ENCODE measurements at regions not wholly inside any gene's neighbourhood (a gene's known extent, or its start where the extent isn't known, plus 50 kb on each side); places are given as distances from the start of the nearest gene placed in this dataset.

GRCh38 chr9:99555792-99556191 lies 265.9 kb upstream of the NR4A3 start:
- no peak overlapping the region for H3K14ac ChIP-seq (ENCODE audit: insufficient read depth, low read length)
- H2BK15ac ChIP-seq (ENCODE audit: low read depth, low read length), result no peak overlapping the region
- no peak overlapping the region for H3K9ac ChIP-seq (ENCODE audit: extremely low read depth, insufficient read length, low read length)
- no peaks in the 10 kb centered on the region for H3K79me1 ChIP-seq (ENCODE audit: insufficient read depth, low read depth, low read length, poor library complexity, severe bottlenecking)
- H3K4ac ChIP-seq (ENCODE audit: low read depth, low read length), result no peak overlapping the region
- H3K23ac ChIP-seq (ENCODE audit: insufficient read length, low read depth, low read length), result no peak overlapping the region
- H3K27me3 Mint-ChIP-seq (ENCODE audit: low read depth), result peaks cover 2% of the 10 kb centered on the region; the same call in 1 of the 2 replicates
- H2BK120ac ChIP-seq (ENCODE audit: low read depth, low read length, poor library complexity, severe bottlenecking), result no peak overlapping the region
- no CpG with 5 or more reads among the region's 4 CpGs for WGBS (ENCODE audit: extremely low coverage, insufficient read length, low lambda C conversion rate)
- peaks cover 0 to 5% (median 0%) of the 10 kb centered on the region in 3 experiments; a peak in 1 of 7 replicates for H3K36me3 Mint-ChIP-seq (ENCODE audit: insufficient read depth in 1 of 3, low read depth in 3 of 3)
- no peak overlapping the region for H4K5ac ChIP-seq (ENCODE audit: insufficient read length, low read depth, low read length)
- H3K27ac Mint-ChIP-seq, result no peak overlapping the region
- no peak overlapping the region for H2BK20ac ChIP-seq (ENCODE audit: low read depth, low read length, poor library complexity, severe bottlenecking)
- peaks cover 0 to 10% of the 10 kb centered on the region in 2 experiments; a peak in 2 of 4 replicates for H3K4me1 Mint-ChIP-seq
- H3K56ac ChIP-seq (ENCODE audit: insufficient read length, low read depth, low read length), result no peak overlapping the region
- H3K4me3 Mint-ChIP-seq, result no peak overlapping the region
- H3K9me3 ChIP-seq (ENCODE audit: control insufficient read depth, low read depth, low read length), result no peaks in the 10 kb centered on the region
- no peak overlapping the region for H4K8ac ChIP-seq (replicated peaks; ENCODE audit: insufficient read length, low read depth, low read length)
- H3T11ph ChIP-seq (ENCODE audit: low read length), result no peak overlapping the region
- no peak overlapping the region for H3K4me2 ChIP-seq (ENCODE audit: insufficient read depth, insufficient read length, low read length)
- TF ChIP-seq CTCF (conservative IDR thresholded peaks at IDR 0.05), result no peak
- no peak overlapping the region for H4K91ac ChIP-seq (ENCODE audit: insufficient read length, low read depth, low read length)
- H3K27me3 ChIP-seq (ENCODE audit: insufficient read depth, low read length), result no peaks in the 10 kb centered on the region
- no peak overlapping the region for H2BK12ac ChIP-seq (ENCODE audit: insufficient read length, low read depth, low read length)
- no peaks in the 10 kb centered on the region for H3K4me1 ChIP-seq (ENCODE audit: insufficient read depth, low read length)
- H4K20me1 ChIP-seq (ENCODE audit: control insufficient read depth, insufficient read depth, insufficient read length), result no peaks in the 10 kb centered on the region
- no peaks in the 10 kb centered on the region for H3K79me2 ChIP-seq (ENCODE audit: insufficient read depth, low read length)
- H3K27ac ChIP-seq (ENCODE audit: insufficient read length, low read depth, low read length), result no peak overlapping the region
- H2AFZ ChIP-seq (ENCODE audit: low read length), result no peak overlapping the region
- H3K9me3 Mint-ChIP-seq, result 0 out of 5 replicates have a peak, but pooled peaks cover 0 to 3% of the 10 kb centered on the region in 2 experiments
- DNase-seq, result no peak
- H3K23me2 ChIP-seq (ENCODE audit: insufficient read length, low read depth, low read length, poor library complexity, severe bottlenecking), result no peaks in the 10 kb centered on the region
- no peak overlapping the region for H2AK5ac ChIP-seq (ENCODE audit: insufficient read length, low read length)
- H3K18ac ChIP-seq (ENCODE audit: insufficient read length, low read depth, low read length), result no peak overlapping the region
- no peak overlapping the region for H2BK5ac ChIP-seq (ENCODE audit: insufficient read length, low read length)
